ENCODE measurements at regions not wholly inside any gene's neighbourhood (a gene's known extent, or its start where the extent isn't known, plus 50 kb on each side); places are given as distances from the start of the nearest gene placed in this dataset.

- TF ChIP-seq CTCF (IDR thresholded peaks at IDR 0.05) (no peak), POLR2A (IDR thresholded peaks at IDR 0.05) (no peak)
These were observed 244.6 kb upstream of the MYOCD start for GRCh38 chr17:12421077-12421476.

Data from prostate gland (tissue), 2 donors.